Prostate gland (tissue), 2 donors: ENCODE measurements at regions not wholly inside any gene's neighbourhood (a gene's known extent, or its start where the extent isn't known, plus 50 kb on each side); places are given as distances from the start of the nearest gene placed in this dataset.
"Not testable (repeated sequence)": the region's sequence is repeated elsewhere in the genome, so short reads cannot be mapped to it uniquely, and the experiment has no call there.

Experiments used
- DNase-seq: peaks from one replicate; pipeline ENCODE4 v3.0.0-alpha.2; 2019; ENCODE audit warnings: low spot score
- H3K27ac ChIP-seq, 2 donors: fragments of 200-600 bp; sonication (generic); 2 replicates each; pipeline ENCODE4 v1.5.1; 2017 to 2019
- H3K27me3 ChIP-seq: fragments of 200-600 bp; sonication (generic); replicated peaks from 2 replicates; pipeline ENCODE4 v1.5.1; 2019; ENCODE audit not compliant: insufficient read depth
- H3K36me3 ChIP-seq, 2 donors: fragments of 200-600 bp; sonication (generic); 1 replicate in 1 of 2; 2 replicates in 1 of 2; pipeline versions ENCODE4 v1.5.1 to v1.8.1; 2017 to 2019
- H3K4me1 ChIP-seq: fragments of 200-600 bp; sonication (generic); replicated peaks from 2 replicates; pipeline ENCODE4 v1.5.1; 2019
- H3K4me3 ChIP-seq, 2 donors: fragments of 200-600 bp; sonication (generic); 2 replicates each; pipeline ENCODE4 v1.5.1; 2017 to 2019
- H3K9me3 ChIP-seq: fragments of 200-600 bp; sonication (generic); 2 replicates; pipeline ENCODE4 v1.5.1; 2017
- CTCF ChIP-seq, 4 experiments: fragments of 200-600 bp in 2 of 4; fragments of 450-650 bp in 2 of 4; sonication (generic) in 2 of 4; IDR thresholded peaks; 1 replicate in 3 of 4; 2 replicates in 1 of 4; pipeline ENCODE4 v1.5.1; 2016 to 2019; ENCODE audit warnings: antibody characterized with exemption in 4 of 4, mild to moderate bottlenecking in 2 of 4, moderate library complexity in 2 of 4
- POLR2A ChIP-seq: fragments of 450-650 bp; IDR thresholded peaks from one replicate; pipeline ENCODE4 v1.6.1; 2016; ENCODE audit warnings: antibody characterized with exemption, mild to moderate bottlenecking
- POLR2AphosphoS5 ChIP-seq: sonication (generic); formaldehyde crosslinking; IDR thresholded peaks from one replicate; pipeline ENCODE4 v1.6.1; 2017; ENCODE audit warnings: antibody characterized with exemption
- WGBS: methylation state at CpG from one replicate; pipeline ENCODE4 v1.1.5; 2018; 5-methylcytosine and 5-hydroxymethylcytosine counted together
- intact Hi-C: fragments of 100-400 bp; cut with DNase I; formaldehyde crosslinking; loops from one replicate; pipeline ENCODE4 v1.14.2; 2022

GRCh38 chr1:21385022-21385421, 54.9 kb upstream of the NBPF3 start:
- DNase-seq = no peak
- Histone ChIP-seq H3K27me3 (no peaks in the 10 kb centered on the region), H3K9me3 (no peaks in the 10 kb centered on the region), H3K27ac (no peak overlapping the region), H3K36me3 (no peaks in the 10 kb centered on the region), H3K4me1 (no peaks in the 10 kb centered on the region), H3K4me3 (no peak overlapping the region)
- no peak for TF ChIP-seq CTCF (IDR thresholded peaks at IDR 0.05)
- TF ChIP-seq POLR2AphosphoS5 = no peak
- TF ChIP-seq POLR2A = no peak
- intact Hi-C loops = no loop called here
- WGBS = 82% methylated on average over 10 of the region's 10 CpGs

GRCh38 chr1:21384620-21385019, 55.3 kb upstream of the NBPF3 start:
- H3K27me3 ChIP-seq = no peaks in the 10 kb centered on the region
- WGBS = 38% methylated on average over 6 of the region's 6 CpGs
- no peak overlapping the region for H3K4me3 ChIP-seq
- no peak for DNase-seq
- H3K27ac ChIP-seq = no peak overlapping the region
- intact Hi-C loops = no loop called here
- H3K4me1 ChIP-seq = no peaks in the 10 kb centered on the region
- no peak for TF ChIP-seq POLR2A
- H3K36me3 ChIP-seq = no peaks in the 10 kb centered on the region
- no peaks in the 10 kb centered on the region for H3K9me3 ChIP-seq

- Histone ChIP-seq H3K4me1 (no peaks in the 10 kb centered on the region), H3K4me3 (no peak overlapping the region), H3K36me3 (no peaks in the 10 kb centered on the region), H3K27me3 (no peaks in the 10 kb centered on the region), H3K27ac (no peak overlapping the region), H3K9me3 (no peaks in the 10 kb centered on the region)
- intact Hi-C loops = no loop called here
- 51% methylated on average over 5 of the region's 5 CpGs for WGBS
- TF ChIP-seq CTCF (IDR thresholded peaks at IDR 0.05) = no peak
- TF ChIP-seq POLR2A = no peak
- TF ChIP-seq POLR2AphosphoS5 = no peak
- DNase-seq = no peak
Measured at GRCh38 chr1:21383785-21384401, 56.0 kb upstream of the NBPF3 start.

GRCh38 chr1:21381354-21381753, 58.6 kb upstream of the NBPF3 start:
- no peak for TF ChIP-seq CTCF (IDR thresholded peaks at IDR 0.05)
- no peak for TF ChIP-seq POLR2AphosphoS5
- TF ChIP-seq POLR2A = no peak
- intact Hi-C loops = no loop called here
- no peak for DNase-seq

GRCh38 chr1:21380147-21380546, 59.8 kb upstream of the NBPF3 start:
- intact Hi-C loops, H3K36me3 ChIP-seq, H3K4me1 ChIP-seq, H3K27ac ChIP-seq, H3K4me3 ChIP-seq, H3K27me3 ChIP-seq, DNase-seq, H3K9me3 ChIP-seq: not testable (repeated sequence)
- WGBS = 91% methylated on average over 7 of the region's 7 CpGs

More at GRCh38 chr1:21381354-21381753, 58.6 kb upstream of the NBPF3 start:
- Histone ChIP-seq H3K27ac (no peak overlapping the region), H3K27me3 (no peaks in the 10 kb centered on the region), H3K4me1 (no peaks in the 10 kb centered on the region), H3K4me3 (no peak overlapping the region), H3K9me3 (no peaks in the 10 kb centered on the region), H3K36me3 (no peaks in the 10 kb centered on the region)
- 63% methylated on average over 3 of the region's 3 CpGs for WGBS

- intact Hi-C loops = no loop called here
- H3K27ac ChIP-seq = no peak overlapping the region
Measured at GRCh38 chr1:21379571-21379970, 60.4 kb upstream of the NBPF3 start.

More at GRCh38 chr1:21379571-21379970, 60.4 kb upstream of the NBPF3 start:
- Histone ChIP-seq H3K27me3 (no peaks in the 10 kb centered on the region), H3K4me1 (no peaks in the 10 kb centered on the region), H3K4me3 (no peak overlapping the region), H3K9me3 (no peaks in the 10 kb centered on the region), H3K36me3 (no peaks in the 10 kb centered on the region)
- DNase-seq = no peak
- TF ChIP-seq CTCF (IDR thresholded peaks at IDR 0.05) = no peak
- no peak for TF ChIP-seq POLR2AphosphoS5
- no peak for TF ChIP-seq POLR2A
